Kidney epithelial cell (primary cell): ENCODE measurements at regions not wholly inside any gene's neighbourhood (a gene's known extent, or its start where the extent isn't known, plus 50 kb on each side); places are given as distances from the start of the nearest gene placed in this dataset.

Source experiments
- DNase-seq: peaks from one replicate; pipeline ENCODE4 v3.0.0-alpha.2; 2010; ENCODE audit warnings: low read depth
- H3K27me3 ChIP-seq: 2 replicates; pipeline ENCODE4 v1.6.0; 2011; ENCODE audit warnings: low read length; ENCODE audit not compliant: control insufficient read depth, insufficient read depth
- H3K36me3 ChIP-seq: 2 replicates; pipeline ENCODE4 v1.5.1; 2011; ENCODE audit warnings: low read length; ENCODE audit not compliant: control insufficient read depth, insufficient read depth
- H3K4me3 ChIP-seq: 2 replicates; pipeline ENCODE4 v1.5.1; 2011; ENCODE audit warnings: low read depth, mild to moderate bottlenecking, control low read depth, low read length
- CTCF ChIP-seq: IDR thresholded peaks from 2 replicates; pipeline ENCODE4 v1.5.1; 2011; ENCODE audit warnings: mild to moderate bottlenecking, moderate library complexity, low read length, control low read depth, inconsistent platforms; ENCODE audit not compliant: insufficient read depth, poor library complexity, severe bottlenecking

DNA sequence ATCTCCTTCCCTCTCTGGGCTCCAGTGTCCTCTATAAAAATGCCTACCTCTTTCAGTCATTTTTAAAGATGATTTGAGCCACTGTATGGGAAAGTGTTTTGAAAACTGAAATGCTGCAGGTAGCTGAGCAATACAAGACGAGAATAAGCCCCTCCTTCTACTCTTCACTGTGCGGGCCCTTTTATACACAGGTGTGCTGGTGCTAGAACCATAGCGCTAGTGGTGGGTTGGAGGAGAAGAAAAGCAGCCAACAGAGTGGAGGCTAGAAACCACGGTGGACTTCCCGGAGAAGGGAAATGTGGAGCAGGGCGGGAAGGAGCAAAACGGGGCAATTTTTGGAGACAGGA is 58.2 kb upstream of the DLX4 start:
- no peak for TF ChIP-seq CTCF
- Histone ChIP-seq H3K4me3 (no peak overlapping the region), H3K36me3 (no peaks in the 10 kb centered on the region), H3K27me3 (peaks cover 42% of the 10 kb centered on the region)
- DNase-seq: no peak

- no peak for TF ChIP-seq CTCF
These were observed 57.3 kb upstream of the DLX4 start for GRCh38 chr17:49911719-49912118.

DNA sequence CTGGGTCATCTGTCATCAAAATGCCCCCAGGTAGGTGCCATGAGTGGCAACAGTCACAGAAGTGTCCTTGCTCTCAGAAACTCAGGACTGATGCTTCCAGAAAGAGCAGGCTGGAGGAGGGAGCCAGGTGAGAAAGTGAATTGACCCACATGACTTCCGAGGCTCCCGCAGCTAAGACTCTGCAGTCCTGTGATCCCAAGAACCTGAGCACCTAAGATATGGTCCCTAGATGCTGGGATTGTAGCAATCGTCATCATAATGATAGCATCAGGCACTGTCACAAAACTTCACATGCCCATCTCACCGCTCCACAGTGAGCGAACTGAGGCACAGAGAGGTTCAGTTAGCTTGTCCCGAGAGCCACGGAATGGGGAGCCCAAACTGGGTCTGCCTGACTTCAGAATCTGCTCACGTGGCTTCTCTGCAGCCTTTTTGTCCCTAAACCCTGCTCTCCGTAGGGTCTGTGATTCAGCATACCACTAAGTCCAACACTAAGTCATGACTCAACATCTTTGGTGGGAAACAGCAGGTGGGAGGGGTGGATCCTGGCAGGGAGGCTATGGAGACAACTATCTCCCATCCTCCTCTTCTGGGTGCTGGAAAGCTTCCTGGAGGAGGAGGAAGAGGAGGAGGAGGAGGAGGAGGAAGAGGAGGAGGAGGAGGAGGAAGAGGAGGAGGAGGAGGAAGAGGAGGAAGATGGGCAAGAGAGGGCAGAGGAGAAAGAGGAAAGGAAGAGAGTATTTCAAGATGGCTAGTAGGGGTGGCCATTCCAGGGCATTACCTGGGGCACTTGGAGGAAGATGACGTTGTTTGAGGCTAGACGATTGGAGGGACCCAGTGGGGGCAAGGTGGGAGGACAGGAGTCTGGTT is 55.5 kb upstream of the DLX4 start:
- DNase-seq: peak; percentile 38
- TF ChIP-seq CTCF: no peak
- Histone ChIP-seq H3K36me3 (no peaks in the 10 kb centered on the region), H3K4me3 (no peak overlapping the region), H3K27me3 (peaks cover 31% of the 10 kb centered on the region)

More at GRCh38 chr17:49911719-49912118, 57.3 kb upstream of the DLX4 start:
- peaks cover 41% of the 10 kb centered on the region for H3K27me3 ChIP-seq
- no peak overlapping the region for H3K4me3 ChIP-seq
- no peaks in the 10 kb centered on the region for H3K36me3 ChIP-seq
- DNase-seq: no peak

- DNase-seq: no peak
- Histone ChIP-seq H3K27me3 (peaks cover 25% of the 10 kb centered on the region), H3K36me3 (no peaks in the 10 kb centered on the region), H3K4me3 (no peak overlapping the region)
- TF ChIP-seq CTCF: no peak
These were observed 54.9 kb upstream of the DLX4 start for GRCh38 chr17:49914096-49914490.

- Histone ChIP-seq H3K36me3 (no peaks in the 10 kb centered on the region), H3K4me3 (no peak overlapping the region), H3K27me3 (peaks cover 21% of the 10 kb centered on the region)
- no peak for TF ChIP-seq CTCF
- no peak for DNase-seq
These were observed 54.3 kb upstream of the DLX4 start for GRCh38 chr17:49914664-49915063.

GRCh38 chr17:49915260-49915659 is 53.7 kb upstream of the DLX4 start:
- no peak for TF ChIP-seq CTCF
- Histone ChIP-seq H3K4me3 (no peak overlapping the region), H3K27me3 (peaks cover 15% of the 10 kb centered on the region), H3K36me3 (no peaks in the 10 kb centered on the region)
- no peak for DNase-seq
